ENCODE measurements at regions not wholly inside any gene's neighbourhood (a gene's known extent, or its start where the extent isn't known, plus 50 kb on each side); places are given as distances from the start of the nearest gene placed in this dataset.

DNA sequence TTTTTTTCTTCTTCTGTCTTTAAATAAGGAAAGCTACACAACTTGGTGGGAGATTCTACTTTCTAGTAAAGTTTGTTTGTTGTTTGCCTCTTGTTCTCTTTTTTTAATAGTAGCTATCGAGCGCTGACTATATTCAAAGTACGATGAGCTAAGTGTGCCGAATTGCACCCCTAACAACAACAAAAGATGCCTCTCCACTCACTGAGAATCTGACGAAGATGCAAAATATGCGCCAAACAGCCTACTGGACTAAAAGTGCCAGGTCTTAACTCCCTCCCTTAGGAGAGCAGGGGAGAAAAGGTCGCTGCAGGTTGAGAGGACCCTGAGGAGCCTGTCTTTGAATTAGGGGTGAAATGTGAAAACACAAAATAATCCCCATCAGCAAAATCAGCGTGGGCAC, 713.8 kb upstream of the WWC1 start:
- TF ChIP-seq, protein P1, sequence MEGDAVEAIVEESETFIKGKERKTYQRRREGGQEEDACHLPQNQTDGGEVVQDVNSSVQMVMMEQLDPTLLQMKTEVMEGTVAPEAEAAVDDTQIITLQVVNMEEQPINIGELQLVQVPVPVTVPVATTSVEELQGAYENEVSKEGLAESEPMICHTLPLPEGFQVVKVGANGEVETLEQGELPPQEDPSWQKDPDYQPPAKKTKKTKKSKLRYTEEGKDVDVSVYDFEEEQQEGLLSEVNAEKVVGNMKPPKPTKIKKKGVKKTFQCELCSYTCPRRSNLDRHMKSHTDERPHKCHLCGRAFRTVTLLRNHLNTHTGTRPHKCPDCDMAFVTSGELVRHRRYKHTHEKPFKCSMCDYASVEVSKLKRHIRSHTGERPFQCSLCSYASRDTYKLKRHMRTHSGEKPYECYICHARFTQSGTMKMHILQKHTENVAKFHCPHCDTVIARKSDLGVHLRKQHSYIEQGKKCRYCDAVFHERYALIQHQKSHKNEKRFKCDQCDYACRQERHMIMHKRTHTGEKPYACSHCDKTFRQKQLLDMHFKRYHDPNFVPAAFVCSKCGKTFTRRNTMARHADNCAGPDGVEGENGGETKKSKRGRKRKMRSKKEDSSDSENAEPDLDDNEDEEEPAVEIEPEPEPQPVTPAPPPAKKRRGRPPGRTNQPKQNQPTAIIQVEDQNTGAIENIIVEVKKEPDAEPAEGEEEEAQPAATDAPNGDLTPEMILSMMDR (optimal IDR thresholded peaks at IDR 0.05 in 1 of 3, IDR thresholded peaks at IDR 0.05 in 1 of 3, conservative IDR thresholded peaks at IDR 0.05 in 1 of 3; ENCODE audit: extremely low read depth in 1 of 3, insufficient read depth in 2 of 3, low read length in 3 of 3) = no peak
- TF ChIP-seq EZH2 (IDR thresholded peaks at IDR 0.05; ENCODE audit: low read length) = no peak

All from keratinocyte (primary cell).